Endodermal cell (in vitro differentiated cells): ENCODE measurements at regions not wholly inside any gene's neighbourhood (a gene's known extent, or its start where the extent isn't known, plus 50 kb on each side); places are given as distances from the start of the nearest gene placed in this dataset.
A peak's percentile ranks its signal among the peaks of the same experiment; 100 is the strongest.

Experiments
- DNase-seq: peaks from one replicate; pipeline ENCODE4 v3.0.0-alpha.2; 2017
- H3K27ac ChIP-seq: 2 replicates; pipeline ENCODE4 v1.5.1; 2013; ENCODE audit warnings: mild to moderate bottlenecking, low read depth, low read length, moderate library complexity
- H3K27me3 ChIP-seq: 2 replicates; pipeline ENCODE4 v1.6.1; 2013; ENCODE audit warnings: mild to moderate bottlenecking, low read length, moderate library complexity; ENCODE audit not compliant: insufficient read depth, control insufficient read depth, poor library complexity, severe bottlenecking
- H3K36me3 ChIP-seq: 2 replicates; pipeline ENCODE4 v1.7.0; 2013; ENCODE audit warnings: mild to moderate bottlenecking, low read length, moderate library complexity; ENCODE audit not compliant: control insufficient read depth, insufficient read depth
- H3K4me1 ChIP-seq: one replicate; pipeline ENCODE4 v1.7.0; 2013; ENCODE audit warnings: low read length; ENCODE audit not compliant: control insufficient read depth, insufficient read depth
- H3K4me3 ChIP-seq: 2 replicates; pipeline ENCODE4 v1.5.1; 2013; ENCODE audit warnings: mild to moderate bottlenecking, low read length, moderate library complexity
- H3K9ac ChIP-seq: 2 replicates; pipeline ENCODE4 v1.6.1; 2013; ENCODE audit warnings: mild to moderate bottlenecking, low read length, moderate library complexity; ENCODE audit not compliant: poor library complexity, severe bottlenecking; ENCODE audit errors: extremely low read depth
- H3K9me3 ChIP-seq: 2 replicates; pipeline ENCODE4 v1.6.1; 2013; ENCODE audit warnings: mild to moderate bottlenecking, low read length, moderate library complexity; ENCODE audit not compliant: control insufficient read depth
- H3K27ac Mint-ChIP-seq: 2 replicates; pipeline ENCODE4 v1.8.0; 2020; ENCODE audit warnings: mixed read lengths
- H3K27me3 Mint-ChIP-seq: 2 replicates; pipeline ENCODE4 v1.8.0; 2021; ENCODE audit warnings: mild to moderate bottlenecking, mixed read lengths; ENCODE audit not compliant: insufficient read depth
- H3K36me3 Mint-ChIP-seq: 2 replicates; pipeline ENCODE4 v1.8.0; 2020; ENCODE audit warnings: low read depth, mixed read lengths
- H3K4me1 Mint-ChIP-seq: 2 replicates; pipeline ENCODE4 v1.8.0; 2020; ENCODE audit warnings: mixed read lengths
- H3K4me3 Mint-ChIP-seq: 2 replicates; pipeline ENCODE4 v1.8.0; 2020; ENCODE audit warnings: mild to moderate bottlenecking, moderate library complexity, mixed read lengths
- H3K9me3 Mint-ChIP-seq: 2 replicates; pipeline ENCODE4 v1.8.0; 2020; ENCODE audit warnings: mild to moderate bottlenecking, mixed read lengths
- CTCF ChIP-seq: fragments of 200-600 bp; sonication (generic); conservative IDR thresholded peaks from 2 replicates; pipeline ENCODE4 v1.5.0; 2021; ENCODE audit warnings: antibody characterized with exemption, mild to moderate bottlenecking
- WGBS, 2 experiments: methylation state at CpG; one replicate each; pipeline versions ENCODE4 v1.1.5 to v1.1.7; 2013; ENCODE audit warnings: missing lambda C conversion rate in 2 of 2, mixed read lengths in 1 of 2; ENCODE audit not compliant: insufficient coverage in 1 of 2, insufficient read length in 1 of 2; 5-methylcytosine and 5-hydroxymethylcytosine counted together

- no peaks in the 10 kb centered on the region for H3K27me3 Mint-ChIP-seq
Observed at GRCh38 chr22:49480896-49481658, 346.6 kb downstream of the BRD1 start.

GRCh38 chr22:49480331-49480730, 347.3 kb downstream of the BRD1 start:
- Histone ChIP-seq H3K9me3 (no peaks in the 10 kb centered on the region), H3K27ac (no peak overlapping the region), H3K9ac (no peak overlapping the region), H3K36me3 (no peaks in the 10 kb centered on the region), H3K27me3 (no peaks in the 10 kb centered on the region), H3K4me3 (no peak overlapping the region), H3K4me1 (peaks cover 8% of the 10 kb centered on the region)
- TF ChIP-seq CTCF, result no peak
- 87 to 89% methylated on average over 4 to 9 of the region's 9 CpGs for whole genome bisulfite sequencing, 2 experiments
- Mint-ChIP-seq H3K27me3 (no peaks in the 10 kb centered on the region), H3K36me3 (no peaks in the 10 kb centered on the region), H3K4me1 (peaks cover 56% of the 10 kb centered on the region), H3K9me3 (peaks cover 2% of the 10 kb centered on the region), H3K27ac (peak overlapping the region; percentile 67), H3K4me3 (no peak overlapping the region)
- DNase-seq, result no peak

More at GRCh38 chr22:49480896-49481658, 346.6 kb downstream of the BRD1 start:
- Mint-ChIP-seq H3K4me1 (peaks cover 50% of the 10 kb centered on the region), H3K36me3 (no peaks in the 10 kb centered on the region), H3K27ac (peak overlapping the region; percentile 89), H3K9me3 (peaks cover 2% of the 10 kb centered on the region), H3K4me3 (peak overlapping the region; percentile 47)
- DNase-seq, result peak; percentile 34
- H3K27me3 ChIP-seq, result no peaks in the 10 kb centered on the region
- H3K36me3 ChIP-seq, result no peaks in the 10 kb centered on the region
- no peak overlapping the region for H3K9ac ChIP-seq
- H3K27ac ChIP-seq, result no peak overlapping the region
- no peak for TF ChIP-seq CTCF
- peaks cover 8% of the 10 kb centered on the region for H3K4me1 ChIP-seq
- H3K4me3 ChIP-seq, result no peak overlapping the region
- no peaks in the 10 kb centered on the region for H3K9me3 ChIP-seq
- WGBS, 2 experiments, result 84% methylated on average over 20 to 23 of the region's 23 CpGs

- Mint-ChIP-seq H3K4me3 (no peak overlapping the region), H3K4me1 (peaks cover 63% of the 10 kb centered on the region), H3K9me3 (peaks cover 2% of the 10 kb centered on the region), H3K36me3 (no peaks in the 10 kb centered on the region), H3K27me3 (no peaks in the 10 kb centered on the region), H3K27ac (no peak overlapping the region)
- no peak overlapping the region for H3K4me3 ChIP-seq
- no peak for TF ChIP-seq CTCF
- H3K27ac ChIP-seq, result no peak overlapping the region
- H3K36me3 ChIP-seq, result no peaks in the 10 kb centered on the region
- H3K27me3 ChIP-seq, result no peaks in the 10 kb centered on the region
- 94 to 100% methylated on average over 6 to 9 of the region's 9 CpGs for WGBS, 2 experiments
- H3K9ac ChIP-seq, result no peak overlapping the region
- no peaks in the 10 kb centered on the region for H3K9me3 ChIP-seq
- peaks cover 8% of the 10 kb centered on the region for H3K4me1 ChIP-seq
- DNase-seq, result peak; percentile 38
Observed at GRCh38 chr22:49479566-49479965, 348.1 kb downstream of the BRD1 start.
